CD14-positive monocyte (primary cell): ENCODE measurements at regions not wholly inside any gene's neighbourhood (a gene's known extent, or its start where the extent isn't known, plus 50 kb on each side); places are given as distances from the start of the nearest gene placed in this dataset.

Experiments
- DNase-seq, 3 donors: peaks; one replicate each; pipeline ENCODE4 v3.0.0-alpha.2; 2011 to 2022
- H2AFZ ChIP-seq: 2 replicates; pipeline ENCODE4 v1.6.0; 2012; ENCODE audit warnings: mild to moderate bottlenecking, low read depth, low read length, inconsistent platforms; ENCODE audit not compliant: insufficient read depth, poor library complexity, severe bottlenecking
- H3K27ac ChIP-seq, 2 donors: 1 replicate in 1 of 2; 2 replicates in 1 of 2; pipeline ENCODE4 v1.5.1; 2012 to 2013; ENCODE audit warnings: low read length in 2 of 2, control low read depth in 1 of 2, inconsistent platforms in 1 of 2, low read depth in 1 of 2, mild to moderate bottlenecking in 1 of 2
- H3K27me3 ChIP-seq, 2 donors: one replicate each; pipeline versions ENCODE4 v1.6.0 to v1.6.1; 2011 to 2013; ENCODE audit warnings: low read length in 2 of 2; ENCODE audit not compliant: control insufficient read depth in 2 of 2, insufficient read depth in 2 of 2
- H3K36me3 ChIP-seq, 2 donors: replicated peaks in 1 of 2; 1 replicate in 1 of 2; 2 replicates in 1 of 2; pipeline versions ENCODE4 v1.5.1 to v1.6.1; 2012 to 2013; ENCODE audit warnings: low read length in 2 of 2, control low read depth in 1 of 2, inconsistent platforms in 1 of 2, mild to moderate bottlenecking in 1 of 2; ENCODE audit not compliant: insufficient read depth in 2 of 2, control insufficient read depth in 1 of 2
- H3K4me1 ChIP-seq, 2 donors: 1 replicate in 1 of 2; 2 replicates in 1 of 2; pipeline versions ENCODE4 v1.5.1 to v1.6.1; 2012 to 2013; ENCODE audit warnings: low read length in 2 of 2, control low read depth in 1 of 2, inconsistent platforms in 1 of 2, mild to moderate bottlenecking in 1 of 2, moderate library complexity in 1 of 2; ENCODE audit not compliant: insufficient read depth in 2 of 2, control insufficient read depth in 1 of 2
- H3K4me2 ChIP-seq: replicated peaks from 2 replicates; pipeline ENCODE3; 2012; ENCODE audit warnings: low read length, moderate library complexity, mild to moderate bottlenecking; ENCODE audit not compliant: poor library complexity, severe bottlenecking; ENCODE audit errors: extremely low read depth
- H3K4me3 ChIP-seq, 3 experiments: fragments of 200-600 bp in 1 of 3; sonication (generic) in 1 of 3; replicated peaks in 1 of 3; 1 replicate in 2 of 3; 2 replicates in 1 of 3; pipeline ENCODE4 v1.5.1; 2011 to 2013; ENCODE audit warnings: low read length in 3 of 3, mild to moderate bottlenecking in 3 of 3, control low read depth in 2 of 3, low read depth in 2 of 3, inconsistent platforms in 1 of 3, moderate library complexity in 1 of 3
- H3K79me2 ChIP-seq: 2 replicates; pipeline ENCODE4 v1.6.0; 2012; ENCODE audit warnings: mild to moderate bottlenecking, control low read depth, inconsistent platforms, low read length, moderate library complexity; ENCODE audit not compliant: insufficient read depth
- H3K9ac ChIP-seq: 2 replicates; pipeline ENCODE4 v1.6.0; 2017; ENCODE audit warnings: low read length, mild to moderate bottlenecking; ENCODE audit not compliant: insufficient read depth, poor library complexity, severe bottlenecking
- H3K9me3 ChIP-seq, 2 donors: replicated peaks in 1 of 2; 1 replicate in 1 of 2; 2 replicates in 1 of 2; pipeline versions ENCODE4 v1.5.1 to v1.6.1; 2012 to 2013; ENCODE audit warnings: low read length in 2 of 2, control low read depth in 1 of 2; ENCODE audit not compliant: control insufficient read depth in 1 of 2, insufficient read depth in 1 of 2
- H4K20me1 ChIP-seq: 2 replicates; pipeline ENCODE4 v1.6.0; 2012; ENCODE audit warnings: mild to moderate bottlenecking, low read length, control low read depth, moderate library complexity; ENCODE audit not compliant: insufficient read depth
- H3K27ac Mint-ChIP-seq, 7 donors: one replicate each; pipeline ENCODE4 v1.8.0; 2020; ENCODE audit warnings: mild to moderate bottlenecking in 7 of 7, mixed read lengths in 7 of 7, moderate library complexity in 6 of 7, inconsistent platforms in 2 of 7
- H3K27me3 Mint-ChIP-seq, 3 donors: one replicate each; pipeline ENCODE4 v1.8.0; 2021 to 2022; ENCODE audit warnings: low read depth in 3 of 3, mild to moderate bottlenecking in 3 of 3, mixed read lengths in 3 of 3, moderate library complexity in 3 of 3, inconsistent platforms in 1 of 3
- H3K36me3 Mint-ChIP-seq, 2 donors: one replicate each; pipeline ENCODE4 v1.8.0; 2020; ENCODE audit warnings: mixed read lengths in 2 of 2, inconsistent platforms in 1 of 2, mild to moderate bottlenecking in 1 of 2
- H3K4me1 Mint-ChIP-seq: one replicate; pipeline ENCODE4 v1.8.0; 2020; ENCODE audit warnings: mild to moderate bottlenecking, mixed read lengths
- H3K4me3 Mint-ChIP-seq, 2 donors: one replicate each; pipeline ENCODE4 v1.8.0; 2020; ENCODE audit warnings: mild to moderate bottlenecking in 2 of 2, mixed read lengths in 2 of 2, moderate library complexity in 1 of 2
- H3K9me3 Mint-ChIP-seq, 7 donors: one replicate each; pipeline ENCODE4 v1.8.0; 2020 to 2022; ENCODE audit warnings: mixed read lengths in 7 of 7, mild to moderate bottlenecking in 6 of 7, moderate library complexity in 6 of 7, inconsistent platforms in 2 of 7
- CTCF ChIP-seq: fragments of 200-600 bp; IDR thresholded peaks from one replicate; pipeline ENCODE4 v1.8.0; 2022; ENCODE audit warnings: antibody characterized with exemption, mild to moderate bottlenecking
- WGBS: methylation state at CpG from one replicate; pipeline ENCODE4 v1.1.5; 2013; ENCODE audit warnings: missing lambda C conversion rate; ENCODE audit not compliant: insufficient coverage; 5-methylcytosine and 5-hydroxymethylcytosine counted together
- intact Hi-C, 2 donors: fragments of 100-400 bp; cut with micrococcal nuclease; formaldehyde crosslinking; loops; one replicate each; pipeline versions ENCODE4 v1.15.0 to v1.15.1; 2023

- H3K4me1 ChIP-seq, result peaks cover 20 to 25% of the 10 kb centered on the region in 2 donors
- DNase-seq, result no peak
- no peaks in the 10 kb centered on the region for H3K9me3 ChIP-seq
- H3K9ac ChIP-seq, result no peak overlapping the region
- no peak for TF ChIP-seq CTCF
- no peak overlapping the region for H3K4me3 Mint-ChIP-seq
- 91% methylated on average over 4 of the region's 6 CpGs for WGBS
- no peak overlapping the region for H2AFZ ChIP-seq
- H3K27me3 Mint-ChIP-seq, result peaks cover 3 to 10% (median 7%) of the 10 kb centered on the region in 3 donors
- no peaks in the 10 kb centered on the region for H3K36me3 ChIP-seq
- H3K27ac Mint-ChIP-seq, result no peak overlapping the region
- no peak overlapping the region for H3K27ac ChIP-seq
- intact Hi-C loops, result no loop called here
- H3K9me3 Mint-ChIP-seq, result no peaks in the 10 kb centered on the region
- H3K27me3 ChIP-seq, result no peaks in the 10 kb centered on the region
- H4K20me1 ChIP-seq, result no peaks in the 10 kb centered on the region
- no peaks in the 10 kb centered on the region for H3K36me3 Mint-ChIP-seq
- peaks cover 20% of the 10 kb centered on the region for H3K4me1 Mint-ChIP-seq
- H3K4me2 ChIP-seq, result no peak overlapping the region
- H3K4me3 ChIP-seq, result no peak overlapping the region
- no peaks in the 10 kb centered on the region for H3K79me2 ChIP-seq
Observed at GRCh38 chr5:154542000-154542399, 64.0 kb upstream of the HAND1 start.

GRCh38 chr5:154541553-154541952 lies 63.5 kb upstream of the HAND1 start:
- no peak for TF ChIP-seq CTCF
- H3K9me3 ChIP-seq, result no peaks in the 10 kb centered on the region
- H3K27ac Mint-ChIP-seq, result no peak overlapping the region
- H3K36me3 Mint-ChIP-seq, result no peaks in the 10 kb centered on the region
- H3K4me3 ChIP-seq, result no peak overlapping the region
- no peaks in the 10 kb centered on the region for H3K27me3 ChIP-seq
- H4K20me1 ChIP-seq, result no peaks in the 10 kb centered on the region
- no peaks in the 10 kb centered on the region for H3K36me3 ChIP-seq
- no peak overlapping the region for H2AFZ ChIP-seq
- no peak overlapping the region for H3K9ac ChIP-seq
- H3K9me3 Mint-ChIP-seq, result no peaks in the 10 kb centered on the region
- WGBS, result 91% methylated on average over 11 of the region's 11 CpGs
- H3K27me3 Mint-ChIP-seq, result peaks cover 3 to 10% (median 8%) of the 10 kb centered on the region in 3 donors
- no peak overlapping the region for H3K4me2 ChIP-seq
- peaks cover 20% of the 10 kb centered on the region for H3K4me1 Mint-ChIP-seq
- peaks cover 20 to 25% of the 10 kb centered on the region in 2 donors for H3K4me1 ChIP-seq
- intact Hi-C loops, result no loop called here
- no peak overlapping the region for H3K27ac ChIP-seq
- no peak overlapping the region for H3K4me3 Mint-ChIP-seq
- DNase-seq, result no peak
- H3K79me2 ChIP-seq, result no peaks in the 10 kb centered on the region
